SK-N-SH (cell line): ENCODE measurements at regions not wholly inside any gene's neighbourhood (a gene's known extent, or its start where the extent isn't known, plus 50 kb on each side); places are given as distances from the start of the nearest gene placed in this dataset.

ENCODE experiments used
- CTCF ChIA-PET: fragments of 300-600, 350-600 bp; formaldehyde crosslinking; extraction: SDS; loops from one replicate; lab custom pipeline; 2021; lab: Yijun Ruan, JAX
- POLR2A ChIA-PET: fragments of 350-600 bp; sonication (Branson Sonifier 250); formaldehyde crosslinking; extraction: SDS; loops from one replicate; lab custom pipeline; 2020; ENCODE audit warnings: antibody characterized with exemption, inconsistent platforms; lab: Yijun Ruan, JAX
- DNase-seq: peaks from one replicate; pipeline ENCODE4 v3.0.0; 2012
- H2AFZ ChIP-seq: fragments of 200-600 bp; sonication (generic); 2 replicates; pipeline ENCODE4 v1.8.1; 2016; ENCODE audit warnings: antibody characterized with exemption, mild to moderate bottlenecking, low read depth
- H3F3A ChIP-seq: fragments of 200-600 bp; sonication (generic); replicated peaks from 2 replicates; pipeline ENCODE3; 2016; ENCODE audit warnings: antibody characterized with exemption, mild to moderate bottlenecking; ENCODE audit not compliant: insufficient read depth
- H3K27ac ChIP-seq, 2 experiments: fragments of 200-500 bp in 1 of 2; fragments of 200-600 bp in 1 of 2; sonication (Bioruptor generic) in 1 of 2; sonication (generic), shearing (Covaris generic) in 1 of 2; 2 replicates each; pipeline versions ENCODE4 v1.5.1 to v1.6.1; 2014 to 2016; ENCODE audit warnings: low read depth in 2 of 2, inconsistent platforms in 1 of 2, low read length in 1 of 2, mild to moderate bottlenecking in 1 of 2, mixed read lengths in 1 of 2
- H3K27me3 ChIP-seq: fragments of 200-600 bp; sonication (generic), shearing (Covaris generic); 2 replicates; pipeline ENCODE4 v1.6.1; 2016; ENCODE audit warnings: mixed run types; ENCODE audit not compliant: insufficient read depth
- H3K36me3 ChIP-seq, 2 experiments: fragments of 200-500 bp in 1 of 2; fragments of 200-600 bp in 1 of 2; sonication (Bioruptor generic) in 1 of 2; sonication (generic) in 1 of 2; replicated peaks in 1 of 2; 2 replicates each; pipeline versions ENCODE3 to v1.5.1; 2014 to 2016; ENCODE audit warnings: low read length in 1 of 2, mild to moderate bottlenecking in 1 of 2; ENCODE audit not compliant: insufficient read depth in 2 of 2, control insufficient read depth in 1 of 2
- H3K4me1 ChIP-seq, 2 experiments: fragments of 200-500 bp in 1 of 2; fragments of 200-600 bp in 1 of 2; sonication (Bioruptor generic) in 1 of 2; sonication (generic), shearing (Covaris generic) in 1 of 2; 2 replicates each; pipeline versions ENCODE4 v1.5.1 to v1.6.1; 2014 to 2016; ENCODE audit warnings: low read depth in 1 of 2, low read length in 1 of 2, mixed run types in 1 of 2; ENCODE audit not compliant: insufficient read depth in 2 of 2, control insufficient read depth in 1 of 2
- H3K4me2 ChIP-seq: fragments of 200-600 bp; sonication (generic), shearing (Covaris generic); 2 replicates; pipeline ENCODE4 v1.6.1; 2017; ENCODE audit warnings: mixed run types
- H3K4me3 ChIP-seq, 2 experiments: fragments of 200-500 bp in 1 of 2; fragments of 200-600 bp in 1 of 2; sonication (Bioruptor generic) in 1 of 2; sonication (generic), shearing (Covaris generic) in 1 of 2; 2 replicates each; pipeline versions ENCODE4 v1.5.1 to v1.8.1; 2014 to 2016; ENCODE audit warnings: low read depth in 2 of 2, inconsistent platforms in 1 of 2, low read length in 1 of 2, mild to moderate bottlenecking in 1 of 2, mixed read lengths in 1 of 2, moderate library complexity in 1 of 2
- H3K79me2 ChIP-seq: fragments of 200-600 bp; sonication (generic); 2 replicates; pipeline ENCODE4 v1.8.1; 2017; ENCODE audit warnings: mild to moderate bottlenecking; ENCODE audit not compliant: insufficient read depth
- H3K9ac ChIP-seq: fragments of 200-600 bp; sonication (generic); 2 replicates; pipeline ENCODE4 v1.6.1; 2017; ENCODE audit warnings: mixed run types
- H3K9me2 ChIP-seq: fragments of 200-600 bp; sonication (generic); 2 replicates; pipeline ENCODE4 v1.6.1; 2017; ENCODE audit warnings: mixed run types
- H3K9me3 ChIP-seq: fragments of 200-600 bp; sonication (generic); 2 replicates; pipeline ENCODE4 v1.6.1; 2017; ENCODE audit warnings: mixed run types, mild to moderate bottlenecking, moderate library complexity
- H4K20me1 ChIP-seq: fragments of 200-600 bp; sonication (generic); 2 replicates; pipeline ENCODE4 v1.6.1; 2017; ENCODE audit warnings: mild to moderate bottlenecking, mixed run types; ENCODE audit not compliant: insufficient read depth
- CHD2 ChIP-seq: fragments of 150-350 bp; IDR thresholded peaks from 2 replicates; pipeline ENCODE4 v1.6.1; 2018; ENCODE audit warnings: low read length; ENCODE audit not compliant: partially characterized antibody
- ELF1 ChIP-seq: IDR thresholded peaks from 2 replicates; pipeline ENCODE4 v1.4.0; 2012
- EP300 ChIP-seq, 2 experiments: IDR thresholded peaks; 2 replicates each; pipeline versions ENCODE4 v1.4.0 to v1.6.1; 2012; ENCODE audit warnings: borderline replicate concordance in 1 of 2, low read depth in 1 of 2, low read length in 1 of 2
- EZH2phosphoT487 ChIP-seq: fragments of 200-600 bp; sonication (generic); IDR thresholded peaks from 2 replicates; pipeline ENCODE4 v1.6.1; 2017; ENCODE audit warnings: low read depth, mixed run types, mild to moderate bottlenecking, antibody characterized with exemption, moderate library complexity, borderline replicate concordance
- FOXJ3 ChIP-seq: sonication (generic); formaldehyde crosslinking; IDR thresholded peaks from 2 replicates; pipeline ENCODE4 v1.5.1; 2020; ENCODE audit warnings: mild to moderate bottlenecking, missing genetic modification reagents
- FOXM1 ChIP-seq: IDR thresholded peaks from 2 replicates; pipeline ENCODE4 v1.4.0; 2012; ENCODE audit warnings: low read depth, mild to moderate bottlenecking
- GATA2 ChIP-seq: sonication (generic); formaldehyde crosslinking; IDR thresholded peaks from 2 replicates; pipeline ENCODE4 v1.5.0; 2020; ENCODE audit warnings: mild to moderate bottlenecking, missing genetic modification reagents
- JUND ChIP-seq: IDR thresholded peaks from 2 replicates; pipeline ENCODE4 v1.4.0; 2012
- MEF2A ChIP-seq: IDR thresholded peaks from 2 replicates; pipeline ENCODE4 v1.4.0; 2012; ENCODE audit warnings: low read depth, borderline replicate concordance
- MXI1 ChIP-seq: IDR thresholded peaks from 2 replicates; pipeline ENCODE4 v1.6.1; 2012; ENCODE audit warnings: mild to moderate bottlenecking, low read depth, low read length, improper control_type of control experiment
- POLR2AphosphoS5 ChIP-seq: IDR thresholded peaks from 2 replicates; pipeline ENCODE4 v1.6.1; 2012; ENCODE audit warnings: low read depth, low read length
- RFX5 ChIP-seq: IDR thresholded peaks from 2 replicates; pipeline ENCODE4 v1.6.1; 2012; ENCODE audit warnings: mild to moderate bottlenecking, improper control_type of control experiment, low read length
- RXRA ChIP-seq: IDR thresholded peaks from 2 replicates; pipeline ENCODE4 v1.4.0; 2012; ENCODE audit warnings: low read depth, mild to moderate bottlenecking, borderline replicate concordance
- SIN3A ChIP-seq: IDR thresholded peaks from 2 replicates; pipeline ENCODE4 v1.6.1; 2012; ENCODE audit warnings: low read depth, mild to moderate bottlenecking, low read length, moderate library complexity, borderline replicate concordance
- TAF1 ChIP-seq: IDR thresholded peaks from 2 replicates; pipeline ENCODE4 v1.6.1; 2012; ENCODE audit warnings: low read depth, mild to moderate bottlenecking, low read length, moderate library complexity, borderline replicate concordance
- TCF12 ChIP-seq: IDR thresholded peaks from 2 replicates; pipeline ENCODE4 v1.4.0; 2012
- TEAD4 ChIP-seq: IDR thresholded peaks from 2 replicates; pipeline ENCODE4 v1.4.0; 2012; ENCODE audit warnings: mild to moderate bottlenecking, borderline replicate concordance; ENCODE audit not compliant: insufficient read depth
- YY1 ChIP-seq: IDR thresholded peaks from 2 replicates; pipeline ENCODE4 v1.4.0; 2012; ENCODE audit warnings: low read depth, mild to moderate bottlenecking
- WGBS: methylation state at CpG from one replicate; pipeline ENCODE4 v1.1.6; 2017; ENCODE audit warnings: low lambda C conversion rate; 5-methylcytosine and 5-hydroxymethylcytosine counted together
- TF ChIP-seq, protein P1 (sequence below): fragments of 200-600 bp; sonication (generic); IDR thresholded peaks from 2 replicates; pipeline ENCODE4 v1.6.1; 2017; ENCODE audit warnings: antibody characterized with exemption, mild to moderate bottlenecking, moderate library complexity
- TF ChIP-seq, protein P2 (sequence below): IDR thresholded peaks from 2 replicates; pipeline ENCODE4 v1.4.0; 2012; ENCODE audit warnings: low read depth, borderline replicate concordance

DNA sequence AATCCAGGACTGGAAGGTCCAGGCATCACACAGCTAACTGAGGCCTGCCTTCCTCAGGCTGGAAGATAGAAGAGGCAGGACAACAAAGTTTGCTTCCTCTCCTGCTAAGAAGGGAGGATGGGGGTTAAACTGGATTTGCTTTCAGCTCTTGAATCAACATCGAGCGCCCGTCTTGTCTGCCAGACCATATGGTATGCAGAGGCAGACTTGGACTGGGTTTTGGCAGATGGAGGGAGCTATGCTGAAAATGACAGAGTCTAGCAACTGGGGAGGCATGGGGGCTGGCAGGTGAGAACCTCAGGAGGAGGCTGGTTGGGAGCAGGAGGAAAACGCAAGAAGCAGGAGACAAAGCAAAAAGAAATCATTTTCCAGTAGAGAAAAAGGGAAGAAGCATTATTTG, 289.5 kb upstream of the IL12B start:
- Histone ChIP-seq H3K9ac (no peak overlapping the region), H2AFZ (no peak overlapping the region), H3K36me3 (no peaks in the 10 kb centered on the region), H3K4me1 (no peaks in the 10 kb centered on the region), H3K27ac (no peak overlapping the region), H4K20me1 (no peaks in the 10 kb centered on the region), H3K4me2 (no peak overlapping the region), H3K79me2 (no peaks in the 10 kb centered on the region), H3K9me2 (no peaks in the 10 kb centered on the region), H3F3A (no peaks in the 10 kb centered on the region), H3K9me3 (no peaks in the 10 kb centered on the region), H3K4me3 (no peak overlapping the region), H3K27me3 (no peaks in the 10 kb centered on the region)
- DNase-seq, result no peak
- POLR2A ChIA-PET, result no interaction called here
- 40% methylated on average over 4 of the region's 4 CpGs for WGBS
- CTCF ChIA-PET, result no interaction called here
- TF ChIP-seq TAF1 (no peak), POLR2AphosphoS5 (no peak), CHD2 (no peak), RFX5 (no peak), TEAD4 (no peak), EZH2phosphoT487 (no peak), ELF1 (no peak), FOXJ3 (CRISPR knock-in tag) (no peak), EP300 (IDR thresholded peaks at IDR 0.05; ENCODE audit: borderline replicate concordance in 1 of 2, low read depth in 1 of 2, low read length in 1 of 2) (no peak), TCF12 (no peak), MXI1 (no peak), GATA2 (CRISPR knock-in tag) (no peak), RXRA (no peak), JUND (no peak), MEF2A (no peak)
- TF ChIP-seq, protein P1, sequence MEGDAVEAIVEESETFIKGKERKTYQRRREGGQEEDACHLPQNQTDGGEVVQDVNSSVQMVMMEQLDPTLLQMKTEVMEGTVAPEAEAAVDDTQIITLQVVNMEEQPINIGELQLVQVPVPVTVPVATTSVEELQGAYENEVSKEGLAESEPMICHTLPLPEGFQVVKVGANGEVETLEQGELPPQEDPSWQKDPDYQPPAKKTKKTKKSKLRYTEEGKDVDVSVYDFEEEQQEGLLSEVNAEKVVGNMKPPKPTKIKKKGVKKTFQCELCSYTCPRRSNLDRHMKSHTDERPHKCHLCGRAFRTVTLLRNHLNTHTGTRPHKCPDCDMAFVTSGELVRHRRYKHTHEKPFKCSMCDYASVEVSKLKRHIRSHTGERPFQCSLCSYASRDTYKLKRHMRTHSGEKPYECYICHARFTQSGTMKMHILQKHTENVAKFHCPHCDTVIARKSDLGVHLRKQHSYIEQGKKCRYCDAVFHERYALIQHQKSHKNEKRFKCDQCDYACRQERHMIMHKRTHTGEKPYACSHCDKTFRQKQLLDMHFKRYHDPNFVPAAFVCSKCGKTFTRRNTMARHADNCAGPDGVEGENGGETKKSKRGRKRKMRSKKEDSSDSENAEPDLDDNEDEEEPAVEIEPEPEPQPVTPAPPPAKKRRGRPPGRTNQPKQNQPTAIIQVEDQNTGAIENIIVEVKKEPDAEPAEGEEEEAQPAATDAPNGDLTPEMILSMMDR, result no peak
- TF ChIP-seq, protein P2, sequence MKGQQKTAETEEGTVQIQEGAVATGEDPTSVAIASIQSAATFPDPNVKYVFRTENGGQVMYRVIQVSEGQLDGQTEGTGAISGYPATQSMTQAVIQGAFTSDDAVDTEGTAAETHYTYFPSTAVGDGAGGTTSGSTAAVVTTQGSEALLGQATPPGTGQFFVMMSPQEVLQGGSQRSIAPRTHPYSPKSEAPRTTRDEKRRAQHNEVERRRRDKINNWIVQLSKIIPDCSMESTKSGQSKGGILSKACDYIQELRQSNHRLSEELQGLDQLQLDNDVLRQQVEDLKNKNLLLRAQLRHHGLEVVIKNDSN, result no peak

DNA sequence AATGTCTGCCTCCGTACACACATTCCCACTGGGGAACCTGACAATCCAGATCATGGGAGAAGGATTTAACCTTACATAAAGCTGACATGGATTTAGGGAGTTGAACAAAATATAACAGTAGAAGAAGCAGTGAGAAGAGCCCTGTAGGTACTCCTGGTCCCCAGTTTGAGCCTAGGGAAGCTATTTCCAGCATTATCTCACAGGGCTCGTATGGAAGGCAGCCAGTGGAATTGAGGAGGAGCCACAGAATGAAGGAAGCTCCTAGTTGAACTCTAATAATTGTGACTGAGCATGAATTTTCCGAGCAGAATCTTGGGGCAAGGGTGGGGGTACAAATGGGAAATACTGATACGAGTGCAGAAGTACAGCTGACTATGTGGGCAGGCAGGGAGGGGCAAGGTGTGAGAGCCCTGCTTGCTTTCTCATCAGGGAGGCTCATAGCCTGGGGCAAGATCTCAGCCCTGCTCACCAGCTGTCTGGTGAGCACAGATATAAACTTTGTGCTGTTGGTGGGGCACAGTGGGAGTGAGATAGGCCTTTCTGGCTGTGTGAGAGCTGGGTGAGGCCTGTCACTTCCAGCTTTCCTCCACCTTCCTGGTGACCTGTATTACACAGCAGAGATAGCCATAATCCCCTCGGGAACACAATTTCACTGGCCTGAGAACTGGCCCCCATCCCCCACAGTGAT, 290.7 kb upstream of the IL12B start:
- 68% methylated on average over 5 of the region's 5 CpGs for WGBS
- CTCF ChIA-PET, result no interaction called here

More for the DNA sequence above, 290.7 kb upstream of the IL12B start:
- DNase-seq, result no peak
- Histone ChIP-seq H3K9me2 (no peaks in the 10 kb centered on the region), H3K4me1 (no peaks in the 10 kb centered on the region), H3K27me3 (no peaks in the 10 kb centered on the region), H3K79me2 (no peaks in the 10 kb centered on the region), H3K4me2 (no peak overlapping the region), H3F3A (no peaks in the 10 kb centered on the region), H3K4me3 (no peak overlapping the region), H3K36me3 (no peaks in the 10 kb centered on the region), H3K9ac (no peak overlapping the region), H2AFZ (no peak overlapping the region), H4K20me1 (no peaks in the 10 kb centered on the region), H3K9me3 (no peaks in the 10 kb centered on the region), H3K27ac (no peak overlapping the region)
- TF ChIP-seq EZH2phosphoT487 (no peak), SIN3A (no peak), MEF2A (no peak), GATA2 (CRISPR knock-in tag) (no peak), EP300 (IDR thresholded peaks at IDR 0.05; ENCODE audit: borderline replicate concordance in 1 of 2, low read depth in 1 of 2, low read length in 1 of 2) (no peak), YY1 (no peak), FOXM1 (no peak)
- TF ChIP-seq, protein P1, result no peak
- POLR2A ChIA-PET, result no interaction called here
